Keratinocyte (primary cell): ENCODE measurements at regions not wholly inside any gene's neighbourhood (a gene's known extent, or its start where the extent isn't known, plus 50 kb on each side); places are given as distances from the start of the nearest gene placed in this dataset.

ENCODE experiments used
- EZH2 ChIP-seq: IDR thresholded peaks from one replicate; pipeline ENCODE4 v1.6.1; 2012; ENCODE audit warnings: inconsistent platforms, mild to moderate bottlenecking, low read length, moderate library complexity
- TF ChIP-seq, protein P1 (sequence below), 3 experiments: IDR thresholded peaks in 1 of 3; conservative IDR thresholded peaks in 1 of 3; optimal IDR thresholded peaks in 1 of 3; 2 replicates in 2 of 3; 3 replicates in 1 of 3; pipeline versions ENCODE3 to v1.5.1; 2011; ENCODE audit warnings: low read length in 3 of 3, mild to moderate bottlenecking in 3 of 3, moderate library complexity in 2 of 3, control low read depth in 1 of 3, inconsistent platforms in 1 of 3; ENCODE audit not compliant: insufficient read depth in 2 of 3; ENCODE audit errors: extremely low read depth in 1 of 3

DNA sequence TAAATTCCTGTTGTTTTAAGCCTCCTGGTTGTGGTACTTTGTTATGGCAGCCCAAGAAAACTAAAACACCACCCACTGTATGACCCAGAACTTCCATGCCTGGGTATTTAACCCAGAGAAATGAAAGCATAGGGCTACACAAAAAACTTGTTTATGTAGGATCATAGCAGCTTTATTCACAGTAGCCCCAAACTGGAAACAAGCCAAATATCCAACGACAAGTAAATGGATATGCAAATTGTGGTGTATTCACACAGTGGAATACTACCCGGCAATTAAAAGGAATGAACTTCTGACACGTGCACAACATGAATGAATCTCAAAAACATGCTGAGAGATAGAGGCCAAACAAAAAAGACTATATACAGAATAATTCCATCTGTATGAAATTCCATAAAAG lies 62.2 kb upstream of the NAV2 start:
- TF ChIP-seq, protein P1, sequence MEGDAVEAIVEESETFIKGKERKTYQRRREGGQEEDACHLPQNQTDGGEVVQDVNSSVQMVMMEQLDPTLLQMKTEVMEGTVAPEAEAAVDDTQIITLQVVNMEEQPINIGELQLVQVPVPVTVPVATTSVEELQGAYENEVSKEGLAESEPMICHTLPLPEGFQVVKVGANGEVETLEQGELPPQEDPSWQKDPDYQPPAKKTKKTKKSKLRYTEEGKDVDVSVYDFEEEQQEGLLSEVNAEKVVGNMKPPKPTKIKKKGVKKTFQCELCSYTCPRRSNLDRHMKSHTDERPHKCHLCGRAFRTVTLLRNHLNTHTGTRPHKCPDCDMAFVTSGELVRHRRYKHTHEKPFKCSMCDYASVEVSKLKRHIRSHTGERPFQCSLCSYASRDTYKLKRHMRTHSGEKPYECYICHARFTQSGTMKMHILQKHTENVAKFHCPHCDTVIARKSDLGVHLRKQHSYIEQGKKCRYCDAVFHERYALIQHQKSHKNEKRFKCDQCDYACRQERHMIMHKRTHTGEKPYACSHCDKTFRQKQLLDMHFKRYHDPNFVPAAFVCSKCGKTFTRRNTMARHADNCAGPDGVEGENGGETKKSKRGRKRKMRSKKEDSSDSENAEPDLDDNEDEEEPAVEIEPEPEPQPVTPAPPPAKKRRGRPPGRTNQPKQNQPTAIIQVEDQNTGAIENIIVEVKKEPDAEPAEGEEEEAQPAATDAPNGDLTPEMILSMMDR (optimal IDR thresholded peaks at IDR 0.05 in 1 of 3, IDR thresholded peaks at IDR 0.05 in 1 of 3, conservative IDR thresholded peaks at IDR 0.05 in 1 of 3; ENCODE audit: extremely low read depth in 1 of 3, insufficient read depth in 2 of 3, low read length in 3 of 3) = no peak
- TF ChIP-seq EZH2 = no peak
